ENCODE measurements at regions not wholly inside any gene's neighbourhood (a gene's known extent, or its start where the extent isn't known, plus 50 kb on each side); places are given as distances from the start of the nearest gene placed in this dataset.

- dilution Hi-C loops (cut with MboI; ENCODE audit: extremely low pct_ligation_motif_present, low sequenced_read_pairs) = no loop called here
- H3K4me3 ChIP-seq (ENCODE audit: control insufficient read depth in 2 of 3, extremely low read depth in 1 of 3, insufficient read depth in 2 of 3, low read depth in 1 of 3, low read length in 3 of 3) = no peak overlapping the region
- no peaks in the 10 kb centered on the region for H4K20me1 ChIP-seq (ENCODE audit: control insufficient read depth, extremely low read depth, insufficient read depth, low read length)
- no peaks in the 10 kb centered on the region for H3K36me3 ChIP-seq (ENCODE audit: control insufficient read depth in 2 of 2, extremely low read depth in 1 of 2, insufficient read depth in 2 of 2, low read length in 2 of 2)
- TF ChIP-seq EZH2 (IDR thresholded peaks at IDR 0.05; ENCODE audit: low read length) (no peak), CTCF (optimal IDR thresholded peaks at IDR 0.05 in 1 of 3, IDR thresholded peaks at IDR 0.05 in 1 of 3, conservative IDR thresholded peaks at IDR 0.05 in 1 of 3; ENCODE audit: extremely low read depth in 1 of 3, insufficient read depth in 2 of 3, low read length in 3 of 3) (no peak)
- H3K79me2 ChIP-seq (ENCODE audit: control insufficient read depth, insufficient read depth, low read length) = no peaks in the 10 kb centered on the region
- DNase-seq (ENCODE audit: low read depth, low spot score) (no peak), FAIRE-seq (no peak)
- no peak overlapping the region for H3K9ac ChIP-seq (ENCODE audit: control insufficient read depth, extremely low read depth, insufficient read depth, low read length)
- H3K9me3 ChIP-seq (ENCODE audit: control insufficient read depth, low read depth, low read length) = no peaks in the 10 kb centered on the region
- H2AFZ ChIP-seq (ENCODE audit: control insufficient read depth, low read length) = no peak overlapping the region
- H3K27ac ChIP-seq (ENCODE audit: control insufficient read depth, insufficient read depth, low read length) = no peak overlapping the region
- no peaks in the 10 kb centered on the region for H3K4me1 ChIP-seq (ENCODE audit: control insufficient read depth, extremely low read depth, insufficient read depth, low read length)
- no peaks in the 10 kb centered on the region for H3K27me3 ChIP-seq (ENCODE audit: control insufficient read depth, extremely low read depth, insufficient read depth, low read length)
- no peaks in the 10 kb centered on the region for H3K9me1 ChIP-seq (ENCODE audit: control insufficient read depth, extremely low read depth, insufficient read depth, low read length)
- H3K4me2 ChIP-seq (ENCODE audit: control insufficient read depth, extremely low read depth, insufficient read depth, low read depth, low read length) = no peak overlapping the region
Observed at GRCh38 chr2:181305301-181306123, 151.7 kb upstream of the ITGA4 start.

GRCh38 chr2:181306785-181307184, 150.4 kb upstream of the ITGA4 start:
- H3K9me3 ChIP-seq (ENCODE audit: control insufficient read depth, low read depth, low read length) = no peaks in the 10 kb centered on the region
- TF ChIP-seq EZH2 (IDR thresholded peaks at IDR 0.05; ENCODE audit: low read length) (no peak), CTCF (optimal IDR thresholded peaks at IDR 0.05 in 1 of 3, IDR thresholded peaks at IDR 0.05 in 1 of 3, conservative IDR thresholded peaks at IDR 0.05 in 1 of 3; ENCODE audit: extremely low read depth in 1 of 3, insufficient read depth in 2 of 3, low read length in 3 of 3) (no peak)
- H3K4me1 ChIP-seq (ENCODE audit: control insufficient read depth, extremely low read depth, insufficient read depth, low read length) = no peaks in the 10 kb centered on the region
- no peaks in the 10 kb centered on the region for H3K79me2 ChIP-seq (ENCODE audit: control insufficient read depth, insufficient read depth, low read length)
- H3K4me3 ChIP-seq (ENCODE audit: control insufficient read depth in 2 of 3, extremely low read depth in 1 of 3, insufficient read depth in 2 of 3, low read depth in 1 of 3, low read length in 3 of 3) = no peak overlapping the region
- no peaks in the 10 kb centered on the region for H3K27me3 ChIP-seq (ENCODE audit: control insufficient read depth, extremely low read depth, insufficient read depth, low read length)
- H3K4me2 ChIP-seq (ENCODE audit: control insufficient read depth, extremely low read depth, insufficient read depth, low read depth, low read length) = no peak overlapping the region
- no peak for DNase-seq (ENCODE audit: low read depth, low spot score)
- H4K20me1 ChIP-seq (ENCODE audit: control insufficient read depth, extremely low read depth, insufficient read depth, low read length) = no peaks in the 10 kb centered on the region
- H3K9me1 ChIP-seq (ENCODE audit: control insufficient read depth, extremely low read depth, insufficient read depth, low read length) = no peaks in the 10 kb centered on the region
- H3K9ac ChIP-seq (ENCODE audit: control insufficient read depth, extremely low read depth, insufficient read depth, low read length) = no peak overlapping the region
- no peak overlapping the region for H2AFZ ChIP-seq (ENCODE audit: control insufficient read depth, low read length)
- H3K27ac ChIP-seq (ENCODE audit: control insufficient read depth, insufficient read depth, low read length) = no peak overlapping the region
- no peaks in the 10 kb centered on the region for H3K36me3 ChIP-seq (ENCODE audit: control insufficient read depth in 2 of 2, extremely low read depth in 1 of 2, insufficient read depth in 2 of 2, low read length in 2 of 2)
- dilution Hi-C loops (cut with MboI; ENCODE audit: extremely low pct_ligation_motif_present, low sequenced_read_pairs) = no loop called here
- FAIRE-seq = no peak
